ENCODE measurements at regions not wholly inside any gene's neighbourhood (a gene's known extent, or its start where the extent isn't known, plus 50 kb on each side); places are given as distances from the start of the nearest gene placed in this dataset.

GRCh38 chr9:91103931-91104330 lies 257.8 kb downstream of the AUH start:
- TF ChIP-seq CTCF (IDR thresholded peaks at IDR 0.05; ENCODE audit: insufficient read depth, low read depth, low read length) (no peak), EZH2 (IDR thresholded peaks at IDR 0.05; ENCODE audit: insufficient read depth, low read length) (no peak)

All from astrocyte (in vitro differentiated cells and primary cell).